Tibial nerve (tissue), 4 donors: ENCODE measurements at regions not wholly inside any gene's neighbourhood (a gene's known extent, or its start where the extent isn't known, plus 50 kb on each side); places are given as distances from the start of the nearest gene placed in this dataset.

ENCODE experiments used
- EP300 ChIP-seq, 2 donors: sonication (generic); formaldehyde crosslinking; IDR thresholded peaks; one replicate each; pipeline ENCODE4 v1.6.1; 2017; ENCODE audit warnings: antibody characterized with exemption in 2 of 2, mild to moderate bottlenecking in 1 of 2
- TF ChIP-seq, protein P1 (sequence below), 5 experiments: fragments of 200-600 bp in 3 of 5; fragments of 450-650 bp in 2 of 5; sonication (generic) in 3 of 5; IDR thresholded peaks; one replicate each; pipeline ENCODE4 v1.5.1; 2016 to 2019; ENCODE audit warnings: antibody characterized with exemption in 5 of 5, mild to moderate bottlenecking in 3 of 5, moderate library complexity in 2 of 5

DNA sequence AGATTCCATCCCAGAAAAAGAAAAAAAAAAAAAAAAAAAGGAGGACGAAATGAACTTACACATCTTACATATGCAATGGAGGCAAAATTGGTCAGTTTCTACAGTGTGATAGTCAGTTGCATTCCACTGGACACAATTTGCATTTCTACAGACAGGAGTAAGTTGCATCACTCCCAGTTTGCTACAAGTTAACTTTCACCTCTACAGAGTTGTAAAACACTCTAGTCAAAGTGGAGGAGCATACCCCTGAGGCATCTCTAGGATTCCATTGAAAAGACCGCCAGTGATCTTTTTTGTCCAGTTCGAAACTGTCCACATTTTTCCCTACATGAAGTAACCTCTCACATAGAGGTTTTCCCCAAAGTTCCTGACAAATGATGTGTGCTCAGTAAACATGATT, 202.8 kb downstream of the VAPA start:
- TF ChIP-seq EP300 (IDR thresholded peaks at IDR 0.05): no peak
- TF ChIP-seq, protein P1, sequence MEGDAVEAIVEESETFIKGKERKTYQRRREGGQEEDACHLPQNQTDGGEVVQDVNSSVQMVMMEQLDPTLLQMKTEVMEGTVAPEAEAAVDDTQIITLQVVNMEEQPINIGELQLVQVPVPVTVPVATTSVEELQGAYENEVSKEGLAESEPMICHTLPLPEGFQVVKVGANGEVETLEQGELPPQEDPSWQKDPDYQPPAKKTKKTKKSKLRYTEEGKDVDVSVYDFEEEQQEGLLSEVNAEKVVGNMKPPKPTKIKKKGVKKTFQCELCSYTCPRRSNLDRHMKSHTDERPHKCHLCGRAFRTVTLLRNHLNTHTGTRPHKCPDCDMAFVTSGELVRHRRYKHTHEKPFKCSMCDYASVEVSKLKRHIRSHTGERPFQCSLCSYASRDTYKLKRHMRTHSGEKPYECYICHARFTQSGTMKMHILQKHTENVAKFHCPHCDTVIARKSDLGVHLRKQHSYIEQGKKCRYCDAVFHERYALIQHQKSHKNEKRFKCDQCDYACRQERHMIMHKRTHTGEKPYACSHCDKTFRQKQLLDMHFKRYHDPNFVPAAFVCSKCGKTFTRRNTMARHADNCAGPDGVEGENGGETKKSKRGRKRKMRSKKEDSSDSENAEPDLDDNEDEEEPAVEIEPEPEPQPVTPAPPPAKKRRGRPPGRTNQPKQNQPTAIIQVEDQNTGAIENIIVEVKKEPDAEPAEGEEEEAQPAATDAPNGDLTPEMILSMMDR (IDR thresholded peaks at IDR 0.05): no peak
